AG04449 (cell line): ENCODE measurements at regions not wholly inside any gene's neighbourhood (a gene's known extent, or its start where the extent isn't known, plus 50 kb on each side); places are given as distances from the start of the nearest gene placed in this dataset.

Experiments
- CTCF ChIA-PET: fragments of 350-600 bp; formaldehyde crosslinking; extraction: SDS; loops from one replicate; lab custom pipeline; 2021; ENCODE audit warnings: antibody characterized with exemption; lab: Yijun Ruan, JAX
- POLR2A ChIA-PET: fragments of 400-600, 350-600 bp; formaldehyde crosslinking; extraction: SDS; loops from one replicate; lab custom pipeline; 2020; ENCODE audit warnings: antibody characterized with exemption, inconsistent platforms; lab: Yijun Ruan, JAX
- DNase-seq: peaks from one replicate; pipeline ENCODE4 v3.0.0-alpha.2; 2010; ENCODE audit warnings: low read depth, low spot score
- H3K4me3 ChIP-seq: 2 replicates; pipeline ENCODE4 v1.5.1; 2011; ENCODE audit warnings: low read depth, mild to moderate bottlenecking, control low read depth, low read length
- CTCF ChIP-seq: IDR thresholded peaks from one replicate; pipeline ENCODE4 v1.5.1; 2011; ENCODE audit warnings: mild to moderate bottlenecking, moderate library complexity, low read length, control low read depth, inconsistent platforms; ENCODE audit not compliant: insufficient read depth; ENCODE audit errors: missing control alignments

GRCh38 chr20:12824328-12825225 lies 184.2 kb upstream of the SPTLC3 start:
- POLR2A ChIA-PET: no interaction called here
- no peak overlapping the region for H3K4me3 ChIP-seq
- CTCF ChIA-PET: no interaction called here
- TF ChIP-seq CTCF: no peak
- DNase-seq: no peak

GRCh38 chr20:12825226-12825595 lies 183.6 kb upstream of the SPTLC3 start:
- H3K4me3 ChIP-seq: no peak overlapping the region
- ChIA-PET POLR2A (no interaction called here), CTCF (no interaction called here)
- no peak for TF ChIP-seq CTCF
- DNase-seq: no peak

- TF ChIP-seq CTCF: no peak
- no peak for DNase-seq
- CTCF ChIA-PET: no interaction called here
- POLR2A ChIA-PET: no interaction called here
- H3K4me3 ChIP-seq: no peak overlapping the region
Measured at GRCh38 chr20:12827816-12828385, 180.9 kb upstream of the SPTLC3 start.

GRCh38 chr20:12829170-12829569 lies 179.6 kb upstream of the SPTLC3 start:
- H3K4me3 ChIP-seq: no peak overlapping the region
- no peak for TF ChIP-seq CTCF
- CTCF ChIA-PET: no interaction called here
- no peak for DNase-seq
- POLR2A ChIA-PET: no interaction called here

GRCh38 chr20:12833861-12834260 lies 174.9 kb upstream of the SPTLC3 start:
- TF ChIP-seq CTCF: no peak
- no peak overlapping the region for H3K4me3 ChIP-seq
- DNase-seq: no peak
- ChIA-PET POLR2A (no interaction called here), CTCF (no interaction called here)

- no peak for DNase-seq
- ChIA-PET CTCF (no interaction called here), POLR2A (no interaction called here)
- H3K4me3 ChIP-seq: no peak overlapping the region
- no peak for TF ChIP-seq CTCF
Measured at GRCh38 chr20:12835999-12836398, 172.8 kb upstream of the SPTLC3 start.
